Astrocyte (in vitro differentiated cells and primary cell): ENCODE measurements at regions not wholly inside any gene's neighbourhood (a gene's known extent, or its start where the extent isn't known, plus 50 kb on each side); places are given as distances from the start of the nearest gene placed in this dataset.

ENCODE experiments used
- DNase-seq: peaks from one replicate; pipeline ENCODE4 v3.0.0-alpha.2; 2010; ENCODE audit warnings: low read depth
- FAIRE-seq: peaks from 2 replicates; lab custom pipeline; 2011; peaks lifted over from hg19 to GRCh38; lab: Jason Lieb, UNC
- H2AFZ ChIP-seq: 2 replicates; pipeline ENCODE4 v1.6.0; 2012; ENCODE audit warnings: low read depth, low read length, inconsistent platforms
- H3K27ac ChIP-seq: 2 replicates; pipeline ENCODE4 v1.5.1; 2011; ENCODE audit warnings: low read depth, low read length, inconsistent platforms
- H3K27me3 ChIP-seq: 2 replicates; pipeline ENCODE4 v1.6.0; 2011; ENCODE audit warnings: low read length, inconsistent platforms; ENCODE audit not compliant: insufficient read depth
- H3K36me3 ChIP-seq: 2 replicates; pipeline ENCODE4 v1.5.1; 2011; ENCODE audit warnings: low read length, inconsistent platforms; ENCODE audit not compliant: insufficient read depth
- H3K4me1 ChIP-seq: 2 replicates; pipeline ENCODE4 v1.5.1; 2011; ENCODE audit warnings: low read length, inconsistent platforms; ENCODE audit not compliant: insufficient read depth
- H3K4me2 ChIP-seq: 2 replicates; pipeline ENCODE4 v1.6.0; 2012; ENCODE audit warnings: low read length, inconsistent platforms
- H3K4me3 ChIP-seq: 2 replicates; pipeline ENCODE4 v1.5.1; 2011; ENCODE audit warnings: low read depth, mild to moderate bottlenecking, low read length, inconsistent platforms; ENCODE audit not compliant: insufficient read depth
- H3K79me2 ChIP-seq: 2 replicates; pipeline ENCODE4 v1.6.0; 2012; ENCODE audit warnings: mild to moderate bottlenecking, low read length, inconsistent platforms; ENCODE audit not compliant: insufficient read depth
- H3K9ac ChIP-seq: 2 replicates; pipeline ENCODE4 v1.6.0; 2012; ENCODE audit warnings: mild to moderate bottlenecking, low read length, inconsistent platforms
- H3K9me3 ChIP-seq: 2 replicates; pipeline ENCODE4 v1.5.1; 2012; ENCODE audit warnings: low read depth, mild to moderate bottlenecking, low read length, inconsistent platforms; ENCODE audit not compliant: insufficient read depth
- H4K20me1 ChIP-seq: 2 replicates; pipeline ENCODE4 v1.6.0; 2012; ENCODE audit warnings: low read length, inconsistent platforms; ENCODE audit not compliant: insufficient read depth
- H3K27ac Mint-ChIP-seq: one replicate; pipeline ENCODE4 v1.8.0; 2021; ENCODE audit warnings: mild to moderate bottlenecking, mixed read lengths; ENCODE audit not compliant: unreplicated experiment
- H3K27me3 Mint-ChIP-seq: one replicate; pipeline ENCODE4 v1.8.0; 2021; ENCODE audit warnings: low read depth, mixed read lengths; ENCODE audit not compliant: unreplicated experiment
- H3K36me3 Mint-ChIP-seq: one replicate; pipeline ENCODE4 v1.8.0; 2021; ENCODE audit warnings: low read depth, mixed read lengths; ENCODE audit not compliant: unreplicated experiment
- H3K4me1 Mint-ChIP-seq: one replicate; pipeline ENCODE4 v1.8.0; 2021; ENCODE audit warnings: low read depth, mixed read lengths; ENCODE audit not compliant: unreplicated experiment
- H3K4me3 Mint-ChIP-seq: one replicate; pipeline ENCODE4 v1.8.0; 2021; ENCODE audit warnings: mild to moderate bottlenecking, moderate library complexity, mixed read lengths; ENCODE audit not compliant: unreplicated experiment
- H3K9me3 Mint-ChIP-seq: one replicate; pipeline ENCODE4 v1.8.0; 2021; ENCODE audit warnings: mild to moderate bottlenecking, mixed read lengths; ENCODE audit not compliant: unreplicated experiment
- CTCF ChIP-seq: IDR thresholded peaks from 2 replicates; pipeline ENCODE4 v1.5.1; 2011; ENCODE audit warnings: low read depth, mild to moderate bottlenecking, inconsistent platforms, low read length, moderate library complexity; ENCODE audit not compliant: insufficient read depth
- EZH2 ChIP-seq: IDR thresholded peaks from 2 replicates; pipeline ENCODE4 v1.6.1; 2012; ENCODE audit warnings: mild to moderate bottlenecking, low read length, inconsistent platforms; ENCODE audit not compliant: insufficient read depth

GRCh38 chr1:98145655-98146054 lies 224.8 kb upstream of the DPYD start:
- Mint-ChIP-seq H3K4me1 (peaks cover 18% of the 10 kb centered on the region), H3K36me3 (peaks cover 5% of the 10 kb centered on the region), H3K27me3 (no peaks in the 10 kb centered on the region), H3K9me3 (peaks cover 5% of the 10 kb centered on the region), H3K4me3 (no peak overlapping the region), H3K27ac (no peak overlapping the region)
- no peaks in the 10 kb centered on the region for H3K27me3 ChIP-seq
- no peak overlapping the region for H3K4me2 ChIP-seq
- no peak overlapping the region for H2AFZ ChIP-seq
- no peak overlapping the region for H3K4me3 ChIP-seq
- DNase-seq (no peak), FAIRE-seq (no peak)
- H3K9ac ChIP-seq, result no peak overlapping the region
- no peak overlapping the region for H3K27ac ChIP-seq
- TF ChIP-seq CTCF (no peak), EZH2 (no peak)
- no peaks in the 10 kb centered on the region for H4K20me1 ChIP-seq
- no peaks in the 10 kb centered on the region for H3K79me2 ChIP-seq
- H3K36me3 ChIP-seq, result no peaks in the 10 kb centered on the region
- no peaks in the 10 kb centered on the region for H3K9me3 ChIP-seq
- H3K4me1 ChIP-seq, result no peaks in the 10 kb centered on the region

GRCh38 chr1:98143403-98143802 lies 222.6 kb upstream of the DPYD start:
- Histone ChIP-seq H3K27ac (no peak overlapping the region), H3K9me3 (no peaks in the 10 kb centered on the region), H3K9ac (no peak overlapping the region), H3K4me1 (no peaks in the 10 kb centered on the region), H2AFZ (no peak overlapping the region), H3K79me2 (no peaks in the 10 kb centered on the region), H4K20me1 (no peaks in the 10 kb centered on the region), H3K27me3 (no peaks in the 10 kb centered on the region), H3K36me3 (no peaks in the 10 kb centered on the region), H3K4me3 (no peak overlapping the region), H3K4me2 (no peak overlapping the region)
- no peaks in the 10 kb centered on the region for H3K9me3 Mint-ChIP-seq
- no peaks in the 10 kb centered on the region for H3K36me3 Mint-ChIP-seq
- no peak for DNase-seq
- H3K27me3 Mint-ChIP-seq, result no peaks in the 10 kb centered on the region
- TF ChIP-seq CTCF, result no peak
- no peak for TF ChIP-seq EZH2
- peaks cover 18% of the 10 kb centered on the region for H3K4me1 Mint-ChIP-seq
- no peak for FAIRE-seq
- no peak overlapping the region for H3K27ac Mint-ChIP-seq
- no peak overlapping the region for H3K4me3 Mint-ChIP-seq

GRCh38 chr1:98133131-98133530 lies 212.3 kb upstream of the DPYD start:
- no peak overlapping the region for H3K27ac ChIP-seq
- TF ChIP-seq CTCF (no peak), EZH2 (no peak)
- FAIRE-seq (no peak), DNase-seq (peak; percentile 8)
- H3K27me3 ChIP-seq, result no peaks in the 10 kb centered on the region
- H3K4me3 ChIP-seq, result no peak overlapping the region
- Mint-ChIP-seq H3K27me3 (no peaks in the 10 kb centered on the region), H3K4me1 (peaks cover 4% of the 10 kb centered on the region), H3K9me3 (no peaks in the 10 kb centered on the region), H3K27ac (no peak overlapping the region), H3K4me3 (no peak overlapping the region), H3K36me3 (no peaks in the 10 kb centered on the region)
- H3K4me2 ChIP-seq, result no peak overlapping the region
- H4K20me1 ChIP-seq, result no peaks in the 10 kb centered on the region
- no peaks in the 10 kb centered on the region for H3K79me2 ChIP-seq
- H3K4me1 ChIP-seq, result no peaks in the 10 kb centered on the region
- H3K36me3 ChIP-seq, result no peaks in the 10 kb centered on the region
- no peaks in the 10 kb centered on the region for H3K9me3 ChIP-seq
- H2AFZ ChIP-seq, result no peak overlapping the region
- H3K9ac ChIP-seq, result no peak overlapping the region
